HEK293T (cell line): ENCODE measurements at regions not wholly inside any gene's neighbourhood (a gene's known extent, or its start where the extent isn't known, plus 50 kb on each side); places are given as distances from the start of the nearest gene placed in this dataset.

Experiments used
- BHLHE40 ChIP-seq: fragments of 450-650 bp; IDR thresholded peaks from 2 replicates; pipeline ENCODE4 v1.6.1; 2016; ENCODE audit warnings: mild to moderate bottlenecking, moderate library complexity, borderline replicate concordance
- ELF4 ChIP-seq: fragments of 450-650 bp; IDR thresholded peaks from 2 replicates; pipeline ENCODE4 v1.6.1; 2017; ENCODE audit warnings: antibody characterized with exemption
- FOXA1 ChIP-seq: fragments of 450-650 bp; IDR thresholded peaks from 2 replicates; pipeline ENCODE4 v1.6.1; 2016; ENCODE audit warnings: mild to moderate bottlenecking
- FOXK2 ChIP-seq: fragments of 450-650 bp; IDR thresholded peaks from 2 replicates; pipeline ENCODE4 v1.6.1; 2016; ENCODE audit warnings: mild to moderate bottlenecking
- FOXM1 ChIP-seq: fragments of 450-650 bp; IDR thresholded peaks from 2 replicates; pipeline ENCODE4 v1.6.1; 2017; ENCODE audit warnings: mild to moderate bottlenecking, borderline replicate concordance
- LEF1 ChIP-seq: fragments of 450-650 bp; IDR thresholded peaks from 2 replicates; pipeline ENCODE4 v1.6.1; 2017; ENCODE audit warnings: mild to moderate bottlenecking, borderline replicate concordance
- NFRKB ChIP-seq: fragments of 450-650 bp; IDR thresholded peaks from 2 replicates; pipeline ENCODE4 v1.6.1; 2016; ENCODE audit warnings: mild to moderate bottlenecking, moderate library complexity
- PKNOX1 ChIP-seq: fragments of 450-650 bp; IDR thresholded peaks from 2 replicates; pipeline ENCODE4 v1.6.1; 2016
- SP1 ChIP-seq: fragments of 450-650 bp; IDR thresholded peaks from 2 replicates; pipeline ENCODE4 v1.6.1; 2017
- TARDBP ChIP-seq: fragments of 450-650 bp; IDR thresholded peaks from 2 replicates; pipeline ENCODE4 v1.6.1; 2016

DNA sequence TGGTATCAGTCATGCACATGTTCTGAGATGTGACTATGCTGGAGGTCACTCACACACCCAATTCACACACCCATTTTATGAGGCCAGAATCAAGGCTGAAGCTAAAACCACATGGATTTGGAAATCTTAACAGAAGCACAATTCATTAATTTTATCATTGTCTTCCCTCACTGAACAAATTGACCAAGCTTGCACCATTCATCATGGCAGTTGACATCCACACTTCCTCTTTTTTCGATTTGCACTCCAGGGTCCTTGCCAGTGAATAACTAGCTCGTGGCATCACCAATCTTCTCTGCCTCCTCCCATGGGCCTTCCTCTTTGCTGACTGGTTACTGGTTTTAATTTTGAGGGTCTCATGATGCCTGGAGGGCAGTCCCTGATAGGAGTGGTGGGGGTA is 123.0 kb upstream of the ASIC2 start:
- TF ChIP-seq FOXM1 (no peak), ELF4 (no peak), NFRKB (no peak), PKNOX1 (no peak), LEF1 (no peak), SP1 (no peak), BHLHE40 (no peak), FOXA1 (no peak), TARDBP (no peak), FOXK2 (no peak)
